ENCODE measurements at regions not wholly inside any gene's neighbourhood (a gene's known extent, or its start where the extent isn't known, plus 50 kb on each side); places are given as distances from the start of the nearest gene placed in this dataset.

DNA sequence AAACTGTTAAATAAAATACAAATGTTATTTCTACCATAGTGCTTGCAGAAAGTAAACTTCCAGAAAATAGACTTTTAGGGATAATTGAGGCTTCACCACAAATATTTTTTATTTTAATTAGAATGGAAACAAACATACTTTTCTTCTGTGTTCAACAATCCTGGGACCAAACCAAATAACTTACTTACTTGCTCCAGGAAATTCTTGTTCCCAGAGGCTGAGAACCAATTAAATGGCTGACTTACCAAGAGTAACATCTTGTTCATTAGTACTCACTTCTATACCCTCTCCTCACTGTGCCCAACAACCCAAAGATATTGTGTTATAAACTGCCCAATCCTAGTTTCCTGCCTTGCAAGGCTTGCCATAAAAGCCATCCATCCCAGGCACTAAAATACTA is 172.2 kb upstream of the PFN2 start:
- Histone ChIP-seq H3K9me3 (ENCODE audit: control extremely low read depth in 1 of 3, control insufficient read depth in 2 of 3, insufficient read depth in 1 of 3, low read length in 2 of 3) (no peaks in the 10 kb centered on the region), H3K36me3 (replicated peaks in 1 of 2; ENCODE audit: control extremely low read depth in 1 of 2, control insufficient read depth in 1 of 2, extremely low read depth in 1 of 2, insufficient read depth in 2 of 2, low read length in 1 of 2) (no peaks in the 10 kb centered on the region), H3K79me2 (ENCODE audit: control insufficient read depth, insufficient read depth, low read length) (no peaks in the 10 kb centered on the region), H4K20me1 (ENCODE audit: control insufficient read depth, insufficient read depth, low read length, poor library complexity, severe bottlenecking) (no peaks in the 10 kb centered on the region), H3K27ac (ENCODE audit: low read length in 2 of 2) (no peak overlapping the region), H3K4me1 (ENCODE audit: control insufficient read depth in 2 of 2, insufficient read depth in 2 of 2, low read length in 2 of 2) (no peaks in the 10 kb centered on the region), H3K27me3 (replicated peaks in 1 of 4; ENCODE audit: control extremely low read depth in 1 of 4, control insufficient read depth in 3 of 4, insufficient read depth in 4 of 4, low read length in 3 of 4) (no peaks in the 10 kb centered on the region), H3K4me2 (replicated peaks; ENCODE audit: low read depth, low read length, poor library complexity, severe bottlenecking) (no peak overlapping the region), H3K9ac (ENCODE audit: low read length) (no peak overlapping the region), H2AFZ (ENCODE audit: insufficient read depth, low read depth, low read length, poor library complexity, severe bottlenecking) (no peak overlapping the region), H3K4me3 (ENCODE audit: control extremely low read depth in 1 of 5, extremely low read depth in 1 of 5, insufficient read depth in 1 of 5, low read depth in 2 of 5, low read length in 4 of 5) (no peak overlapping the region)
- TF ChIP-seq EZH2 (IDR thresholded peaks at IDR 0.05; ENCODE audit: borderline replicate concordance, insufficient read depth, low read depth, low read length, poor library complexity, severe bottlenecking): no peak
- TF ChIP-seq, protein P1, sequence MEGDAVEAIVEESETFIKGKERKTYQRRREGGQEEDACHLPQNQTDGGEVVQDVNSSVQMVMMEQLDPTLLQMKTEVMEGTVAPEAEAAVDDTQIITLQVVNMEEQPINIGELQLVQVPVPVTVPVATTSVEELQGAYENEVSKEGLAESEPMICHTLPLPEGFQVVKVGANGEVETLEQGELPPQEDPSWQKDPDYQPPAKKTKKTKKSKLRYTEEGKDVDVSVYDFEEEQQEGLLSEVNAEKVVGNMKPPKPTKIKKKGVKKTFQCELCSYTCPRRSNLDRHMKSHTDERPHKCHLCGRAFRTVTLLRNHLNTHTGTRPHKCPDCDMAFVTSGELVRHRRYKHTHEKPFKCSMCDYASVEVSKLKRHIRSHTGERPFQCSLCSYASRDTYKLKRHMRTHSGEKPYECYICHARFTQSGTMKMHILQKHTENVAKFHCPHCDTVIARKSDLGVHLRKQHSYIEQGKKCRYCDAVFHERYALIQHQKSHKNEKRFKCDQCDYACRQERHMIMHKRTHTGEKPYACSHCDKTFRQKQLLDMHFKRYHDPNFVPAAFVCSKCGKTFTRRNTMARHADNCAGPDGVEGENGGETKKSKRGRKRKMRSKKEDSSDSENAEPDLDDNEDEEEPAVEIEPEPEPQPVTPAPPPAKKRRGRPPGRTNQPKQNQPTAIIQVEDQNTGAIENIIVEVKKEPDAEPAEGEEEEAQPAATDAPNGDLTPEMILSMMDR (IDR thresholded peaks at IDR 0.05): no peak
- Mint-ChIP-seq H3K27ac (no peak overlapping the region), H3K4me1 (no peaks in the 10 kb centered on the region), H3K27me3 (peaks cover 10% of the 10 kb centered on the region), H3K4me3 (no peak overlapping the region), H3K9me3 (ENCODE audit: insufficient read depth) (no peaks in the 10 kb centered on the region)
- POLR2A ChIA-PET: no interaction called here
- intact Hi-C loops (cut with micrococcal nuclease): no loop called here
- DNase-seq: no peak
- ATAC-seq (ENCODE audit: low read depth): no peak
- CTCF ChIA-PET: no interaction called here

DNA sequence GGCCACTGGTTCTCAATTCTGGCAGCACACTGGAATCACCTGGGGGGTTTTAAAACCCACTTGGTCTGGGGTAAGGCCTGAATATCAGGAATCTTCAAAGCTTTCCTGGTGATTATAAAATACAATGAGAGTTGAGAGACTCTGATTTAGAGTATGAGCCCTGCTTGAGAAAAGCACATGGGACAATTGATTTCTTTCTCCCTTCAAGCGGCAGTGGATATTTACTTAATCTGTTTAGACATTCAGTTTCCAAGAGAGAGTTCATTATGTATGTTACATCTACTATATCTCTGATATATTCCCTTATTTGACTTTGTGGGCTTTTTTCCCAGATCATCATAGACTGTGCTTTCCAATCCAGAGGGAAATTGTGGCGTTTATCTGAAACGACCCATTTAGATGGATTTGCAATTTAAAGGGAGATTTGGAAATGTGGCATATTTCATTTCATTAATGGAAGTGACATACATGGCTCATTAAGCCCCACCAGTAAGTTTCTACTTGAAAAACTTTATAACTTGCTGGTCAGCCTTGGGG is 171.2 kb upstream of the PFN2 start:
- Mint-ChIP-seq H3K4me1 (no peaks in the 10 kb centered on the region), H3K4me3 (no peak overlapping the region), H3K27ac (no peak overlapping the region), H3K27me3 (peaks cover 13% of the 10 kb centered on the region), H3K9me3 (ENCODE audit: insufficient read depth) (no peaks in the 10 kb centered on the region)
- intact Hi-C loops (cut with micrococcal nuclease): no loop called here
- no peak overlapping the region for H3K27ac ChIP-seq (ENCODE audit: low read length in 2 of 2)
- ChIA-PET POLR2A (no interaction called here), CTCF (no interaction called here)
- H3K9ac ChIP-seq (ENCODE audit: low read length): no peak overlapping the region
- no peaks in the 10 kb centered on the region for H3K36me3 ChIP-seq (replicated peaks in 1 of 2; ENCODE audit: control extremely low read depth in 1 of 2, control insufficient read depth in 1 of 2, extremely low read depth in 1 of 2, insufficient read depth in 2 of 2, low read length in 1 of 2)
- no peak for DNase-seq
- no peaks in the 10 kb centered on the region for H3K9me3 ChIP-seq (ENCODE audit: control extremely low read depth in 1 of 3, control insufficient read depth in 2 of 3, insufficient read depth in 1 of 3, low read length in 2 of 3)
- no peak overlapping the region for H3K4me2 ChIP-seq (replicated peaks; ENCODE audit: low read depth, low read length, poor library complexity, severe bottlenecking)
- WGBS (ENCODE audit: insufficient coverage): no CpG with 5 or more reads among the region's 3 CpGs
- H4K20me1 ChIP-seq (ENCODE audit: control insufficient read depth, insufficient read depth, low read length, poor library complexity, severe bottlenecking): no peaks in the 10 kb centered on the region
- H3K79me2 ChIP-seq (ENCODE audit: control insufficient read depth, insufficient read depth, low read length): no peaks in the 10 kb centered on the region
- H3K4me3 ChIP-seq (ENCODE audit: control extremely low read depth in 1 of 5, extremely low read depth in 1 of 5, insufficient read depth in 1 of 5, low read depth in 2 of 5, low read length in 4 of 5): no peak overlapping the region
- ATAC-seq (ENCODE audit: low read depth): no peak
- TF ChIP-seq, protein P1 (IDR thresholded peaks at IDR 0.05): no peak
- TF ChIP-seq EZH2 (IDR thresholded peaks at IDR 0.05; ENCODE audit: borderline replicate concordance, insufficient read depth, low read depth, low read length, poor library complexity, severe bottlenecking): no peak
- no peaks in the 10 kb centered on the region for H3K27me3 ChIP-seq (replicated peaks in 1 of 4; ENCODE audit: control extremely low read depth in 1 of 4, control insufficient read depth in 3 of 4, insufficient read depth in 4 of 4, low read length in 3 of 4)
- H3K4me1 ChIP-seq (ENCODE audit: control insufficient read depth in 2 of 2, insufficient read depth in 2 of 2, low read length in 2 of 2): no peaks in the 10 kb centered on the region
- no peak overlapping the region for H2AFZ ChIP-seq (ENCODE audit: insufficient read depth, low read depth, low read length, poor library complexity, severe bottlenecking)
